A549 (cell line): ENCODE measurements at regions not wholly inside any gene's neighbourhood (a gene's known extent, or its start where the extent isn't known, plus 50 kb on each side); places are given as distances from the start of the nearest gene placed in this dataset.

Experiments used
- CHD4 ChIP-seq: fragments of 200-600 bp; sonication (generic); IDR thresholded peaks from 2 replicates; pipeline ENCODE4 v1.6.1; 2016; ENCODE audit warnings: antibody characterized with exemption, mild to moderate bottlenecking, borderline replicate concordance
- CTCF ChIP-seq: fragments of >200 bp; sonication (Bioruptor Twin); formaldehyde crosslinking; IDR thresholded peaks from 3 replicates; pipeline ENCODE4 v1.5.1; 2016
- HOXA7 ChIP-seq: fragments of 250-450 bp; sonication (Bioruptor Pico); IDR thresholded peaks from 2 replicates; pipeline ENCODE4 v1.5.0; 2020; ENCODE audit warnings: mild to moderate bottlenecking, moderate library complexity
- KDM1A ChIP-seq: fragments of 200-600 bp; sonication (generic); IDR thresholded peaks from 2 replicates; pipeline ENCODE4 v1.6.1; 2016; ENCODE audit warnings: low read depth, mild to moderate bottlenecking
- MAX ChIP-seq: IDR thresholded peaks from 2 replicates; pipeline ENCODE4 v1.6.1; 2012
- MAZ ChIP-seq: fragments of 150-350 bp; IDR thresholded peaks from 2 replicates; pipeline ENCODE4 v1.6.1; 2014; ENCODE audit warnings: antibody characterized with exemption, low read depth, low read length, borderline replicate concordance
- PHF8 ChIP-seq: fragments of 200-600 bp; sonication (generic); IDR thresholded peaks from 2 replicates; pipeline ENCODE4 v1.6.1; 2016; ENCODE audit warnings: low read depth, mild to moderate bottlenecking, antibody characterized with exemption, moderate library complexity, borderline replicate concordance
- POLR2A ChIP-seq: IDR thresholded peaks from 2 replicates; pipeline ENCODE4 v1.6.1; 2012; ENCODE audit warnings: mild to moderate bottlenecking, low read length
- RFX5 ChIP-seq: fragments of 450-650 bp; IDR thresholded peaks from 2 replicates; pipeline ENCODE4 v1.7.1; 2014; ENCODE audit warnings: antibody characterized with exemption, mild to moderate bottlenecking, moderate library complexity
- RNF2 ChIP-seq: fragments of 200-600 bp; sonication (generic); IDR thresholded peaks from 2 replicates; pipeline ENCODE4 v1.6.1; 2016; ENCODE audit warnings: low read depth, mild to moderate bottlenecking, antibody characterized with exemption, moderate library complexity, borderline replicate concordance
- SMC3 ChIP-seq: fragments of >200 bp; sonication (Bioruptor Twin); formaldehyde crosslinking; IDR thresholded peaks from 3 replicates; pipeline ENCODE4 v1.6.1; 2018; ENCODE audit warnings: inconsistent platforms

DNA sequence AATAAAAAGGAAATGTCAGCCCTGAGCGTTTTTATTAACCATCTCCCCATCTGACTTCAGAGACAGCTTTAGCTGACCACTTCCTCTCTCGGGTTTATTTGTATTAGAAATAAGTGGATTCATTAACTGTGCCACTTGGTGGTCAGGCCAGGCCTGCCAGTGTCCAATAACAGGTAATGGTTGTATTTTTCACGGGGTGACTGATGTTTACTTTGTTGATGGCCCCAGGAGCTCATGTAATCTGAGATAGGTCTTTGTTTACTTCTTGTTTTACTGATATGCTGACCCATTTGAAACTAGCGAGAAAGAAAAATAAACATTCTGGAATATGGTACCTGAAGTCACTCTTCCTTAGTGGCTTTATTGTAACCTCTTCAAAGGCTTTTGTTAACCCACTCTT, 504.3 kb upstream of the SLC35B3 start:
- TF ChIP-seq SMC3 = no peak
- no peak for TF ChIP-seq CTCF
- TF ChIP-seq MAX = no peak
- no peak for TF ChIP-seq POLR2A
- TF ChIP-seq PHF8 = no peak
- no peak for TF ChIP-seq RNF2
- no peak for TF ChIP-seq MAZ
- no peak for TF ChIP-seq CHD4
- TF ChIP-seq KDM1A = no peak
- TF ChIP-seq RFX5 = no peak
- TF ChIP-seq HOXA7 (CRISPR knock-in tag) = no peak
